ENCODE measurements at regions not wholly inside any gene's neighbourhood (a gene's known extent, or its start where the extent isn't known, plus 50 kb on each side); places are given as distances from the start of the nearest gene placed in this dataset.

DNA sequence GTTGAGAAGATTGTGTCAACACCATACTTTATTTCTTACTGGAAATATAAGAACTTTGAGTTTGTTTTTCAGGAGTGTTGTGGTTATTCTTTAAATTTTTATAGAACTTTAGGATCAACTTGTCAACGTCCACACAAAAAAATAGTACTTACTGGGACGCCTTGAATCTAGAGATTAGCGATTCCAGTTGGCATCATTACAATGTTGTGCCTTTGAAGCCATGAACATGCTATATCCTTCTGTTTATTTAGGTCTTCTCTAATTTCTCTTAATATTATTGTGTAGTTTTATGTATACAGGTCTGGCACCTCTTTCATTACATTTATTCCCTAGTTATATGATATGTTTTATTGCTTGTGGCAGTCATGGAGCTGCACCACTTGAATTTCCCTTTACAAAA, 320.8 kb upstream of the CCDC196 start:
- no peak for FAIRE-seq
- H3K4me1 ChIP-seq, result no peaks in the 10 kb centered on the region
- no peak for ATAC-seq
- WGBS, 2 donors, result 72 to 84% methylated on average over 3 of the region's 3 CpGs
- H3K27ac ChIP-seq, result no peak overlapping the region
- no peaks in the 10 kb centered on the region for H3K36me3 ChIP-seq
- no peak for TF ChIP-seq CTCF (IDR thresholded peaks at IDR 0.05)
- no peaks in the 10 kb centered on the region for H3K9me3 ChIP-seq
- H3K27me3 ChIP-seq, result no peaks in the 10 kb centered on the region
- DNase-seq, result no peak
- intact Hi-C loops (cut with DNase I), result no loop called here
- H3K4me3 ChIP-seq, result no peak overlapping the region

DNA sequence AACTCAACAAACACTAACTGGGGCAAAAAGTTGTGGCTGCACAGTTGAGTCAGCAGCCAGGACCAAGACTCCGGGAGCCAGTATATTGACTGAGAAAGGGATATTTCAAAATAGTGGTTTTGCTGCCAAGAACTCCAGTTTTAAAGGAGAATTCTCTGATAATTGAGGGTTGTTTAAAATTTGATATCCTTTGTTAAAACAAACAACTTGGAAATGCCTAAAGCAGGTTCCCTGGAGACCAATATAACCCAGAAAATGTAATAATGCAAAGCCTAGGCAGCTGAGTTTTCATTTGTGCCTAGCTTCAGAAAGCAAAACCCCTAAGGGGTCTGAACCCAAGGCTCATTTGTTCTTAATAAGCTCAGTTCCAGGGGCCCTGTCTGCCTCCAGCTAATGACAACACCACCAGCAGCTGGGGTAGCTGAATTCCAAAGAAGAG, 311.7 kb upstream of the CCDC196 start:
- DNase-seq (no peak), FAIRE-seq (no peak), ATAC-seq (no peak)
- Histone ChIP-seq H3K36me3 (no peaks in the 10 kb centered on the region), H3K27ac (no peak overlapping the region), H3K9me3 (no peaks in the 10 kb centered on the region), H3K4me1 (no peaks in the 10 kb centered on the region), H3K4me3 (no peak overlapping the region), H3K27me3 (no peaks in the 10 kb centered on the region)
- WGBS, 2 donors, result 5 to 9% methylated on average over 1 of the region's 1 CpG
- TF ChIP-seq CTCF (IDR thresholded peaks at IDR 0.05), result no peak
- intact Hi-C loops (cut with DNase I), result no loop called here

GRCh38 chr14:66177935-66178334, 308.2 kb upstream of the CCDC196 start:
- DNase-seq (no peak), ATAC-seq (no peak), FAIRE-seq (no peak)
- Histone ChIP-seq H3K27ac (no peak overlapping the region), H3K36me3 (no peaks in the 10 kb centered on the region), H3K4me1 (no peaks in the 10 kb centered on the region), H3K9me3 (no peaks in the 10 kb centered on the region), H3K27me3 (no peaks in the 10 kb centered on the region), H3K4me3 (no peak overlapping the region)
- intact Hi-C loops (cut with DNase I), result no loop called here
- TF ChIP-seq CTCF (IDR thresholded peaks at IDR 0.05), result no peak
- WGBS, 2 donors, result 33 to 38% methylated on average over 1 of the region's 1 CpG

DNA sequence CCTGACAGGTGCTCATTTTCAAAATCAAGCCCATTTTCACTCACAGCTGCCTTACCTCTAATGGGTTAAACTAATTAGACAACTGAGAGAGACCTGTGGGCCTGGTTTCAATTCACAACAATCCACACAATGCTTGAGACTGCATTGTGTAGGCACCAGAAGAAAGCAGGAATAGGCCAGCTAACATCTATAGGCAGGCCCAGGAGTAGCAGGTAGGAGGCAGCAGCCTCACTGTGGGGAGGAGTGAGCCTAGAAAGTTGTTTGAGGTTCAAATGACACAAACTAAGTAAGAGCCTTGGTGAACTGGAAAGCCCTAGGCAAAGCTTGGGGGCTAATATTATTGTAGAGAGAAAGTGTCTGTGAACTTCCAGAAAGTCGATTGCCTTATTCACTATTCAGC, 289.5 kb upstream of the CCDC196 start:
- no peak for FAIRE-seq
- Histone ChIP-seq H3K36me3 (no peaks in the 10 kb centered on the region), H3K4me1 (no peaks in the 10 kb centered on the region), H3K27ac (no peak overlapping the region), H3K27me3 (no peaks in the 10 kb centered on the region), H3K4me3 (no peak overlapping the region), H3K9me3 (no peaks in the 10 kb centered on the region)
- no peak for ATAC-seq
- intact Hi-C loops (cut with DNase I), result no loop called here
- TF ChIP-seq CTCF (IDR thresholded peaks at IDR 0.05), result no peak
- 73 to 88% methylated on average over 1 of the region's 1 CpG for WGBS, 2 donors
- no peak for DNase-seq

DNA sequence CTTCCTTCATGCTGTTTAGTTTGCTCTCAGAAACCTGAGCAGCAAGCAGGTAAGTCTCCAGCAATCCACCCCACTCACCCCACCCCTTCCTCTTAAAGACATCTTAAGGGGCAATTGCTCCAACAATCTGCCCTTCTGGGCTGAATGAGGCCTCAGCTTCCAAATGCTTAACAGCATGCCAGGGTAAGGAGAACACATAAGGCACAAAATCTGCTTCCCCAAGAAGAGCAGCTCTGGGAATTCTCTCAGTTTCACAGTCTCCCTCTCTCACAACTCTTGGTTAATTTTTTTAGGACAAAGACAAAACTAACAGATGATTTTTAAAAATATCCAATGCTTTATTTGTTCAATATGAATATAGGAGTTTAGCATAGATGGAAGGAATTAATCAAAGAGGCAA, 288.9 kb upstream of the CCDC196 start:
- H3K27me3 ChIP-seq, result no peaks in the 10 kb centered on the region
- DNase-seq, result no peak
- TF ChIP-seq CTCF (IDR thresholded peaks at IDR 0.05), result no peak
- H3K4me3 ChIP-seq, result no peak overlapping the region
- FAIRE-seq, result no peak
- no peaks in the 10 kb centered on the region for H3K36me3 ChIP-seq
- no peak for ATAC-seq
- H3K27ac ChIP-seq, result no peak overlapping the region
- no peaks in the 10 kb centered on the region for H3K9me3 ChIP-seq
- intact Hi-C loops (cut with DNase I), result no loop called here
- no peaks in the 10 kb centered on the region for H3K4me1 ChIP-seq

All from pancreas (tissue), 10 donors.